CD4-positive, alpha-beta T cell treated with Interleukin-12 subunit alpha and Interleukin-12 subunit beta, for 1 hour (primary cell): ENCODE measurements at regions not wholly inside any gene's neighbourhood (a gene's known extent, or its start where the extent isn't known, plus 50 kb on each side); places are given as distances from the start of the nearest gene placed in this dataset.
A peak's percentile ranks its signal among the peaks of the same experiment; 100 is the strongest.
"Not testable (repeated sequence)": the region's sequence is repeated elsewhere in the genome, so short reads cannot be mapped to it uniquely, and the experiment has no call there.

ENCODE experiments used
- DNase-seq: peaks from one replicate; pipeline ENCODE4 v3.0.0-alpha.2; 2020

DNA sequence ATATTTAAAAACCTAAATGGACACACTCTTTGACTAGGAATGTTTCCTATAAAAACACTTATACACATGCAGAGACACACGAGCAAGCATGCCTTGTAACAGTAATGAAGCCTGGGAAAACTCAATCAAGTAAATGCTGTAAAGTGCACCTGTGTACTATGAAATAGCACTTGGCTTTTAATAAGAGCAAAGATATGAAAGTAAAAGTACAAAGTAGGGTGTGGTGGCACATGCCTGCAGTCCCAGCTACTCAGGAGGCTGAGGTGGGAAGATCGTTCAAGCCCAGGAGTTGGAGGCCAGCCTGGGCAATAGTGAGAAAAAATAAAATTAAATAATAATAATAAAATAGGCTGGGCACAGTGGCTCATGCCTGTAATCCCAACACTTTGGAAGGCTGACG lies 166.9 kb upstream of the GRK3 start:
- no peak for DNase-seq

- not testable (repeated sequence) for DNase-seq
These were observed 165.8 kb upstream of the GRK3 start for GRCh38 chr22:25398591-25399062.

- DNase-seq: no peak
These were observed 164.8 kb upstream of the GRK3 start for GRCh38 chr22:25399649-25400151.

- DNase-seq: no peak
These were observed 162.3 kb upstream of the GRK3 start for GRCh38 chr22:25402160-25402500.

- DNase-seq: no peak
These were observed 161.8 kb upstream of the GRK3 start for GRCh38 chr22:25402501-25403283.

DNA sequence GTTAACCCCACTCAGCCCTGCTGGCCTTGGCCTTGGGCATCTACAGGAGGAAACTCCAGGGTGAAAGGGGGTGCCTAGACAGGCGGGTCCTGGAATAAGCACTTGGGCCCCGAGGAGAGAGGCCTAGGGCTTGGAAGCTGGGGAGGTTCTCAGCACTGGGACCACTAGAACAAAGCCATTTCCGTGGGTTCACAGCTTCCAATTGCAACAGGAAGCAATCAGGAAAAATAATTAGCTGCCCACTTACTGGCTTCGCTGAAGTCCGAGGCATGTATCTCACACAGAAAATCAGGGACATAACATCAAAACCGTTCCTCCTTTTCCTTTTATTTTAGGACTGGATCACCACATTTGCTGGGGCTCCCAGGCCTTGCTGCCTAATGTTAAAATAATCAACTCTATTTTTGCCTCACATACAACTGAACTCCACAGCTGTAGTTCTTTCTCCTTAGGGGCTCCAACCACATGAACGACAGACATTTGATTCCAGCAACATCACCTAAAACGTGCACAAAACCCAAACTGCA lies 161.1 kb upstream of the GRK3 start:
- DNase-seq: no peak

- DNase-seq: no peak
These were observed 160.5 kb upstream of the GRK3 start for GRCh38 chr22:25403811-25404471.

- no peak for DNase-seq
These were observed 159.9 kb upstream of the GRK3 start for GRCh38 chr22:25404556-25404927.

DNA sequence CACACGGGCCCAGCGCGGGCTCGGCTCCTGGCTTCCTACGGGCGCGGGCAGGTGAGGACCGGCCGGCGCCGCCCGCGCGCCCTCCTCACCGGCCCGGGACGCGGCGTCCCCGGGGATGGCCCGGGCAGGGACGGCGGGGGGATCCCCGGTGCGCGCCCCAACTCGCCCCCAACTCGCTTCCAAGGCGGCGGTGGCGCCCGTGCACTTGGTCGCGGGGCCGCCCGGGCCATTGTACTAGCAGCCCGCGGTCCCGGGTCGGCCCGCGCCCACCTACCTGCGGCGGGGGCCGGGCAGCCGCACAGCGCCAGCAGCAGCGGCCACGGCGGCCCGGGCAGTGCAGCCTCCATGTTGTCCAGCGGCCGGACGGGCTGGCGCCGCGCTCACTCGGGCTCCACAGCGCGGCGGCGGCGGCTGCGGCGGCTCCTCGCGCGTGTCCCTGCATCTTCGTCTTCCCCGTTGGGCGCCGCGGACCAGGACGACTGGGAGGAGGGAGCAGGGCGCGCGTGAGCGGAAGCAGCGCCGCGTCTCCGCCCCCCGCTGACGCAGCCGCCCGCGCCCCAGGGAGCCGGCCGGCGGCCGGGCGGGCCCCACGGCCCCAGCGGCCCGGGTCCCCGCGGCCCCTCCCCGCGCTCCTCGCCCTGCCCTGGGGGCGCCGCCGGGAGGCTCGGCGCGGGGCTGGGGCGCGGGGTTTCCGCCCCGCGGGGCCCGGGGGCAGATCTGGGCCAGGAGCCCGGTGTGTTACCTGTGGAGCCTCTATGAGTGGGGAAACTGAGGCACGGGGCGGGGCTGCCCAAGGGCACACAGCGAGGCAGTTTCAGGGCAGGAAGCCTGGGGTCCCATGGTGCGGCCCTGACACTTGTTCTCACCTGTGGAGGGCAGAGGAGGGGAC lies 159.3 kb upstream of the GRK3 start:
- DNase-seq: peak; percentile 71

DNA sequence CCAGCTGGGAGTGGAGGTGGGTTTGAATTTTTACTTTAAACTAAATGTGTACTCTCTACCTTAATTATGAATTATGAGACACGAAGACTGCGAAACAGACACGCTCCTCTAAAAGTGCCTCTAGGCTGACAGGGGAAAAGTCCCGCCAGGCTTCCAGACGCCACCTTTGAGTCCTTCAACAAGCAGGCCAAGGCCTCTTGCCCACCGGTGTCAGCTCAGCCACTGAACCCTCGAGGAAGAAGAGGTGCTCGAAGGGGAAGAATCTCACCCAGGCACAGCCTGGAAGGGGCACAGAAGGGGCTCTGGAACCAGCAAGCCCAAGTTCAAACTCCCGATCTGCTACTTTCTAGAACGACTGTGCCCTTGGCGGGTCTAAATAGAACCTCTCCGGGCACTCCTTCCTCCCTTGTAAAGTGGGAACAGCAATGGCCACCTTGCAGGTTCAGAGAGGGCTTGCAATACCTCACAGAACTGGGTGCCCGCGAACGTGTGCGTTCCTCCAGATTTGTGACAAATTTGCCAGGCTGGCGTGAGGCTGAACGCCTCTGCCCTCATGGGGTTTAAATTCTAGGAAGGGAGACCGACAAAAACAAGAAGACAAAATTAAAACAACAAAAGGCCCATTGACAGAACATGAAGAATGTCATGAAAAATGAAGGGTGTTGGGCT lies 158.5 kb upstream of the GRK3 start:
- no peak for DNase-seq

DNA sequence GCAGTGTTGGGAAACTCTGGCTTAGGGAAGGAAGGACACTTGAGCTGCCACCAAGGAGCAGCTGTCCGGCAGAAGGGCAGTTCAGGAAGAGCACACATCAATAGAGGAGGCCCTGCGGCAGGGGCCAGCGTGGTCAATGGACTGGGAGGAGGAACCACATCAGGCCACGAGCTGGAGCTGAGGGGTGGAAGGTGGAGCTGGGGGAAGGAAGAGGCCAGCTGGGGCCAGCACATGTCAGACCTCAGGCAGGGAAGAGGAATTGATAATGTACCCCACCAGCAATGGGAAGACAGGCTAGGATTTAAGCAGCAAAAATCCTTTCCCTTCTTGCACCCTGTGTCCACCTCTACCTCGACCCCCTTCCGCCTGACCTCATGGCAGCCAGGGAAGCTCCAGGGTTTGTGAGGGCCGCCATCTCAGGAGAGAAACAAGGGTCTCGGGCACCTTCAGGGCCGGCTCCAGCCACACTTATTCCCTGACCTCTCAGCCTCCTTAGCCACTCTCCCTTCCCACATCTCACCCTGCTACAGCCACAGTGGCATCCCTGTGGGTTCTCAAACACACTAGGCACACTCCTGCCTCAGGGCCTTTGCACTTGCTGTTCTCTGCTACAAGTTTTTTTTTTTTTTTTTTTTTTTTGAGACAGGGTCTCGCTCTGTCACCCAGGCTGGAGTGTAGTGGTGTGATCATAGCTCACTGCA lies 157.8 kb upstream of the GRK3 start:
- no peak for DNase-seq

- DNase-seq: no peak
These were observed 157.1 kb upstream of the GRK3 start for GRCh38 chr22:25407226-25407858.

GRCh38 chr22:25407859-25408229 lies 156.6 kb upstream of the GRK3 start:
- no peak for DNase-seq

DNA sequence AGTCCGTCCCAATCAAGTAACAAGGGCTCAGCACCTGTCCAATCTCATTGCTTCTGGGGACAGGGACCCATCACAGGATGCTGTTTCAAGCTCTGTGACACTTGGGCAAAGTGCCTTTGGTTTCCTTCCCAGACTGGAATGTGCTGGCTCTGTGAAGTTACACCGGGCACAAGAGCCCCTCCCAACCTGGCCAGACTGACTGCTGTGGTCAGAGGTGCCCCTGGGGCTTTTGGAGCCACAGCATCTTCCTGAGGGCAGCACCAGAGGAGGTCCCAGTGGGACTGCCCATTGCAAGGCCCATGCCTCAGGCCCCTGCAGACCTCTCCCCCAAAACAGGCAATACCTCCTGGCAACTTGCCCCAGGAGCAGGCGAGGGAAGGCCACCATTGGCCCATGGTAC lies 155.2 kb upstream of the GRK3 start:
- no peak for DNase-seq

DNA sequence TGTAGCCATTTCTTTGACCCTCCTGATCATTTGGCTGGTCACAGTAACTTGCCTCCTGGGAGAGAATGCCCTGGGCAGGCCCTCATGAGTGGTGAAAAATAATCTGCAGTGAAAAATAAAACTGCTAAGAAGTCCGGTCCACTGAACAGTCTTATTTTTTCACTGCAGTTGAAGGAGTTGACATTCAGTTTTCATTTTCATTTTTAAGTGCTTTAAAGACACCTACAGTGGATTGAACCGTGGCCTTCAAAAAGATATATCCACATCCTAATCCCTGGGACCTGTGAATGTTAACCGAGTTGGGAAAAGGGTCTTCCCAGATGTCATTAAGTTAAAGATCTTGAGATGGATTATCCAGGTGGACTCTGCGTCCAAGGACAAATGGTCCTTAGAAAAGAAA lies 153.6 kb upstream of the GRK3 start:
- DNase-seq: no peak

GRCh38 chr22:25413620-25414019 lies 150.9 kb upstream of the GRK3 start:
- no peak for DNase-seq

DNA sequence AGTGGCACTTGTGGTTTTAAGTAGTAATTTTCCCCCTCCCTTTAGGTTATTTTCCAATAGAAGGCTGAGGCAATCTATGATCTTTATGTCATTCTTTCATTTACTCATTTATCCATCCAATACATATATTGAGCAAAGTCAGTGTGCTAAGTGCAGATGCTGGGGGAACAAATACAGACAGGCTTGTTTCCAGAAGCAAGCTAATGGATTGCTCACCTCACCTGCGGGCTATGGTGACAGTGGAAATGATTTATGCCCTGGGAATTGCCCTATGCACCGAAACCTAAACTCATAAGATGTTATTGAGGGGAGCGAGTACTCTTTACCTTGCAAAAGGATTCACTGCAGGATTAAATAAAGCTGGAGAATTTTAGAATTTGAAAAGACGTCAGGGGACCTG lies 148.7 kb upstream of the GRK3 start:
- not testable (repeated sequence) for DNase-seq

GRCh38 chr22:25417826-25418225 lies 146.6 kb upstream of the GRK3 start:
- not testable (repeated sequence) for DNase-seq

DNA sequence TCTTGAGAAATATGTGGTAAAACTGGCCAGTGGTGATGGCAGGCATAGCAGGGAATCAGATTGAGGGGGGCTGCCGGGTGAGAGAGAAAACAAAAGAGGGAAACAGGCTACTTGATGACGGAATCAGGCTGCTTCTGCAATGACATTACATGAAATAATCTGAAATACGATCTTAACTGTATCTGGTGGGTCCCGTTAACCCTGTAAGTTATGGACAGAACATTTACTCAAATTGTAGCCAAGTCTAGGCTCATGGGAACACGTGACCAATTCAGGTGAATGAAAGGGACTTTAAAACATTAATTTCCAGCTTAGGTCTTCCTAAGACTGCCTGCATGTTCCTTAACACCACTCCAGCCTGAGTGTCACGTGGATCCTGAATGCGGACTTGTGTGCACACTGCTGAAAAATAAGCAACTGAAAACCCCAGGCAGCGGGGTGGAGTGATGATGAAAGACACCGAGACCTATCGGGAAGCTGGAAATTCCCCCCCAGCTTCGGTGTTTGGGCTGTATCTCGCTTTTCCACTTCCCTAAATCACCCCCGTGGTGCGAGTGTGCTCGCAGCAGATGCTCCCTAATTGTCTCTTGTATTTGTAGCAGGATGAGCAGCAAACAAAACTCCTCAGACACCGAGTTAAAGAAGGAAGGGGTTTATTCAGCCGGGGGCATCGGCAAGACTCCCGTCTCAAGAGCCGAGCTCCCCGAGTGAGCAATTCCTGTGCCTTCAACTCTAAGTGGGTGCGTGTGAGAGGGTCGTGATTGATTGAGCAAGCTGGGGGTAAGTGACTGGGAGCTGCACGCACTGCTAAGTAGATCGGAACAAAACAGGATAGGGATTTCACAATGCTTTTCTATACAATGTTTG lies 145.0 kb upstream of the GRK3 start:
- DNase-seq: peak; percentile 22

- not testable (repeated sequence) for DNase-seq
These were observed 144.4 kb upstream of the GRK3 start for GRCh38 chr22:25420114-25420441.
